IMR-90 (cell line): ENCODE measurements at regions not wholly inside any gene's neighbourhood (a gene's known extent, or its start where the extent isn't known, plus 50 kb on each side); places are given as distances from the start of the nearest gene placed in this dataset.
A peak's percentile ranks its signal among the peaks of the same experiment; 100 is the strongest.

Experiments used
- ATAC-seq: fragments of 200-7000 bp; cut with Tn5 transposase; 2 replicates; pipeline ENCODE4 v1.9.1; 2020; ENCODE audit warnings: low read depth, mild to moderate bottlenecking, moderate library complexity
- BruUV-seq: library from RNA; stranded (reverse); fragments of 400-500 nt; replicated peaks from 2 replicates; lab custom pipeline; 2021; lab: Mats Ljungman, UMichigan
- CTCF ChIA-PET: fragments of 300-600 bp; formaldehyde crosslinking; extraction: SDS; loops from one replicate; lab custom pipeline; 2021; ENCODE audit warnings: antibody characterized with exemption; lab: Yijun Ruan, JAX
- POLR2A ChIA-PET: fragments of 300-600 bp; sonication (Branson Sonifier 250); formaldehyde crosslinking; loops from one replicate; lab custom pipeline; 2022; ENCODE audit warnings: antibody characterized with exemption; ENCODE audit not compliant: unreplicated experiment; lab: Charles Lee
- DNase-seq: peaks from one replicate; pipeline ENCODE4 v3.0.0; 2013
- H2AFZ ChIP-seq: replicated peaks from 2 replicates; pipeline ENCODE3; 2013; ENCODE audit warnings: low read length, mild to moderate bottlenecking; ENCODE audit not compliant: poor library complexity
- H2AK5ac ChIP-seq: 2 replicates; pipeline ENCODE4 v1.6.1; 2013; ENCODE audit warnings: low read depth, low read length, inconsistent platforms
- H2AK9ac ChIP-seq: replicated peaks from 2 replicates; pipeline ENCODE3; 2013; ENCODE audit warnings: mild to moderate bottlenecking, low read depth, low read length, moderate library complexity; ENCODE audit not compliant: poor library complexity
- H2BK120ac ChIP-seq: 2 replicates; pipeline ENCODE4 v1.6.1; 2013; ENCODE audit warnings: low read depth, low read length, inconsistent platforms
- H2BK15ac ChIP-seq: 3 replicates; pipeline ENCODE4 v1.6.1; 2013; ENCODE audit warnings: low read depth, low read length, inconsistent platforms
- H2BK20ac ChIP-seq: 2 replicates; pipeline ENCODE4 v1.6.1; 2013; ENCODE audit warnings: low read depth, mild to moderate bottlenecking, inconsistent platforms, low read length, moderate library complexity
- H2BK5ac ChIP-seq: 2 replicates; pipeline ENCODE4 v1.6.1; 2013; ENCODE audit warnings: mild to moderate bottlenecking, low read depth, low read length, inconsistent platforms; ENCODE audit not compliant: poor library complexity, severe bottlenecking
- H3K14ac ChIP-seq: replicated peaks from 2 replicates; pipeline ENCODE4 v1.6.1; 2013; ENCODE audit warnings: low read depth, low read length, inconsistent platforms
- H3K18ac ChIP-seq: 2 replicates; pipeline ENCODE4 v1.6.1; 2013; ENCODE audit warnings: low read depth, low read length, control low read depth
- H3K23ac ChIP-seq: 2 replicates; pipeline ENCODE4 v1.6.1; 2013; ENCODE audit warnings: low read depth, low read length, inconsistent platforms
- H3K27ac ChIP-seq: 2 replicates; pipeline ENCODE4 v1.5.1; 2013; ENCODE audit warnings: mild to moderate bottlenecking, control low read depth, low read length; ENCODE audit not compliant: insufficient read depth
- H3K27me3 ChIP-seq: 2 replicates; pipeline ENCODE4 v1.6.1; 2013; ENCODE audit warnings: low read length; ENCODE audit not compliant: control insufficient read depth, insufficient read depth
- H3K36me3 ChIP-seq: 2 replicates; pipeline ENCODE4 v1.6.1; 2013; ENCODE audit warnings: low read length, mixed read lengths; ENCODE audit not compliant: control insufficient read depth, insufficient read depth
- H3K4ac ChIP-seq: 2 replicates; pipeline ENCODE4 v1.6.1; 2013; ENCODE audit warnings: low read depth, low read length, inconsistent platforms
- H3K4me1 ChIP-seq: 2 replicates; pipeline ENCODE4 v1.6.1; 2013; ENCODE audit warnings: low read length, mixed read lengths; ENCODE audit not compliant: control insufficient read depth, insufficient read depth
- H3K4me2 ChIP-seq: 2 replicates; pipeline ENCODE4 v1.6.1; 2013; ENCODE audit warnings: low read depth, mild to moderate bottlenecking, control low read depth, low read length, moderate library complexity
- H3K4me3 ChIP-seq: 2 replicates; pipeline ENCODE4 v1.5.1; 2013; ENCODE audit warnings: low read depth, mild to moderate bottlenecking, control low read depth, low read length, moderate library complexity; ENCODE audit not compliant: insufficient read depth
- H3K56ac ChIP-seq: 2 replicates; pipeline ENCODE4 v1.6.1; 2013; ENCODE audit warnings: low read length, inconsistent platforms; ENCODE audit not compliant: insufficient read depth; ENCODE audit errors: extremely low read depth
- H3K79me1 ChIP-seq, 2 experiments: 2 replicates each; pipeline ENCODE4 v1.6.1; 2013; ENCODE audit warnings: low read length in 2 of 2, inconsistent platforms in 1 of 2, low read depth in 1 of 2
- H3K9ac ChIP-seq: 2 replicates; pipeline ENCODE4 v1.6.1; 2013; ENCODE audit warnings: low read depth, low read length, control low read depth
- H3K9me1 ChIP-seq: 2 replicates; pipeline ENCODE4 v1.6.1; 2013; ENCODE audit warnings: low read length, inconsistent platforms; ENCODE audit not compliant: insufficient read depth
- H3K9me3 ChIP-seq: 2 replicates; pipeline ENCODE4 v1.6.1; 2013; ENCODE audit warnings: low read length; ENCODE audit not compliant: control insufficient read depth, insufficient read depth
- H4K20me1 ChIP-seq: 2 replicates; pipeline ENCODE4 v1.6.1; 2013; ENCODE audit warnings: low read length, inconsistent platforms; ENCODE audit not compliant: insufficient read depth
- H4K5ac ChIP-seq: 2 replicates; pipeline ENCODE4 v1.6.1; 2013; ENCODE audit warnings: mild to moderate bottlenecking, low read depth, low read length, control low read depth
- H4K8ac ChIP-seq, 2 experiments: 2 replicates each; pipeline ENCODE4 v1.6.1; 2013; ENCODE audit warnings: low read depth in 2 of 2, low read length in 2 of 2, control low read depth in 1 of 2, inconsistent platforms in 1 of 2
- H4K91ac ChIP-seq: 2 replicates; pipeline ENCODE4 v1.6.1; 2013; ENCODE audit warnings: low read depth, low read length, inconsistent platforms; ENCODE audit not compliant: insufficient read depth
- BHLHE40 ChIP-seq: fragments of 150-350 bp; IDR thresholded peaks from 2 replicates; pipeline ENCODE4 v1.6.1; 2016; ENCODE audit warnings: mild to moderate bottlenecking, low read depth, low read length
- CEBPB ChIP-seq: IDR thresholded peaks from 2 replicates; pipeline ENCODE4 v1.6.1; 2012; ENCODE audit warnings: low read depth, low read length, improper control_type of control experiment
- CHD1 ChIP-seq: IDR thresholded peaks from 2 replicates; pipeline ENCODE4 v1.6.1; 2012; ENCODE audit warnings: low read depth, low read length, improper control_type of control experiment
- CTCF ChIP-seq: conservative IDR thresholded peaks from 2 replicates; pipeline ENCODE4 v1.5.1; 2012; ENCODE audit warnings: mild to moderate bottlenecking, low read depth, low read length, improper control_type of control experiment
- ELK1 ChIP-seq: fragments of 150-350 bp; IDR thresholded peaks from 2 replicates; pipeline ENCODE4 v1.6.1; 2016; ENCODE audit warnings: low read depth, mild to moderate bottlenecking, low read length, moderate library complexity, borderline replicate concordance
- FOS ChIP-seq: fragments of 150-350 bp; IDR thresholded peaks from 2 replicates; pipeline ENCODE4 v1.6.1; 2016; ENCODE audit warnings: low read depth, low read length
- MAFK ChIP-seq: IDR thresholded peaks from 2 replicates; pipeline ENCODE4 v1.6.1; 2012; ENCODE audit warnings: low read depth, low read length, improper control_type of control experiment
- MAZ ChIP-seq: IDR thresholded peaks from 2 replicates; pipeline ENCODE4 v1.6.1; 2012; ENCODE audit warnings: low read depth, mild to moderate bottlenecking, low read length, improper control_type of control experiment, moderate library complexity, borderline replicate concordance
- MXI1 ChIP-seq: IDR thresholded peaks from 2 replicates; pipeline ENCODE4 v1.6.1; 2012; ENCODE audit warnings: low read depth, mild to moderate bottlenecking, low read length, moderate library complexity, borderline replicate concordance
- NFE2L2 ChIP-seq: fragments of 150-350 bp; IDR thresholded peaks from 2 replicates; pipeline ENCODE4 v1.6.1; 2016; ENCODE audit warnings: low read depth, mild to moderate bottlenecking, low read length
- POLR2A ChIP-seq: IDR thresholded peaks from 2 replicates; pipeline ENCODE4 v1.6.1; 2012; ENCODE audit warnings: mild to moderate bottlenecking, low read depth, low read length
- RAD21 ChIP-seq: IDR thresholded peaks from 2 replicates; pipeline ENCODE4 v1.6.1; 2012; ENCODE audit warnings: low read length, improper control_type of control experiment
- RCOR1 ChIP-seq: IDR thresholded peaks from 2 replicates; pipeline ENCODE4 v1.6.1; 2012; ENCODE audit warnings: mild to moderate bottlenecking, low read length, improper control_type of control experiment; ENCODE audit not compliant: insufficient replicate concordance
- RFX5 ChIP-seq: IDR thresholded peaks from 2 replicates; pipeline ENCODE4 v1.8.0; 2012; ENCODE audit warnings: low read depth, mild to moderate bottlenecking, low read length, moderate library complexity
- SMC3 ChIP-seq: fragments of 150-350 bp; IDR thresholded peaks from 2 replicates; pipeline ENCODE4 v1.6.1; 2016; ENCODE audit warnings: low read depth, mild to moderate bottlenecking, antibody characterized with exemption, low read length, moderate library complexity
- WGBS, 2 experiments: methylation state at CpG; one replicate each; pipeline versions ENCODE4 v1.1.5 to v1.1.7; 2013; ENCODE audit warnings: missing lambda C conversion rate in 2 of 2; ENCODE audit not compliant: insufficient read length in 1 of 2; ENCODE audit errors: extremely low coverage in 2 of 2; 5-methylcytosine and 5-hydroxymethylcytosine counted together
- dilution Hi-C: fragments of 300-500 bp; cut with HindIII; formaldehyde crosslinking; loops from one replicate; pipeline ENCODE4 v1.14.3; 2018; ENCODE audit warnings: low sequenced_read_pairs; ENCODE audit not compliant: unreplicated experiment
- in situ Hi-C: fragments of 300-500 bp; cut with MboI; formaldehyde crosslinking; loops from 3 replicates; pipeline ENCODE4 v1.14.3; 2019; ENCODE audit warnings: low sequenced_read_pairs, inconsistent platforms, mixed read lengths
- intact Hi-C: fragments of 100-400 bp; cut with micrococcal nuclease; formaldehyde crosslinking; loops from 2 replicates; pipeline ENCODE4 v1.10.0; 2022
- TF ChIP-seq, protein P1 (sequence below): fragments of 150-350 bp; IDR thresholded peaks from 2 replicates; pipeline ENCODE4 v1.6.1; 2017; ENCODE audit warnings: mild to moderate bottlenecking, antibody characterized with exemption, low read length, low read depth

- no peak overlapping the region for H4K91ac ChIP-seq
- CTCF ChIA-PET = no interaction called here
- no peak overlapping the region for H3K4me2 ChIP-seq
- no peaks in the 10 kb centered on the region for H4K20me1 ChIP-seq
- H3K14ac ChIP-seq = no peak overlapping the region
- no CpG with 5 or more reads among the region's 3 CpGs for WGBS, 2 experiments
- H3K27ac ChIP-seq = no peak overlapping the region
- POLR2A ChIA-PET = no interaction called here
- no peak overlapping the region for H4K8ac ChIP-seq
- H2BK15ac ChIP-seq = no peak overlapping the region
- H2BK20ac ChIP-seq = no peak overlapping the region
- H3K27me3 ChIP-seq = no peaks in the 10 kb centered on the region
- no peaks in the 10 kb centered on the region for H3K79me1 ChIP-seq
- ATAC-seq = no peak
- in situ Hi-C loops = no loop called here
- TF ChIP-seq BHLHE40 (no peak), MXI1 (no peak), ELK1 (no peak), CEBPB (no peak), MAFK (no peak), RFX5 (no peak), NFE2L2 (no peak), RCOR1 (no peak), SMC3 (no peak), CTCF (no peak), FOS (no peak), MAZ (no peak), POLR2A (no peak), CHD1 (no peak), RAD21 (no peak)
- TF ChIP-seq, protein P1, sequence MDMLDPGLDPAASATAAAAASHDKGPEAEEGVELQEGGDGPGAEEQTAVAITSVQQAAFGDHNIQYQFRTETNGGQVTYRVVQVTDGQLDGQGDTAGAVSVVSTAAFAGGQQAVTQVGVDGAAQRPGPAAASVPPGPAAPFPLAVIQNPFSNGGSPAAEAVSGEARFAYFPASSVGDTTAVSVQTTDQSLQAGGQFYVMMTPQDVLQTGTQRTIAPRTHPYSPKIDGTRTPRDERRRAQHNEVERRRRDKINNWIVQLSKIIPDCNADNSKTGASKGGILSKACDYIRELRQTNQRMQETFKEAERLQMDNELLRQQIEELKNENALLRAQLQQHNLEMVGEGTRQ = no peak
- no peaks in the 10 kb centered on the region for H3K4me1 ChIP-seq
- H2AK5ac ChIP-seq = no peak overlapping the region
- H3K9me1 ChIP-seq = no peaks in the 10 kb centered on the region
- H3K4ac ChIP-seq = no peak overlapping the region
- H3K4me3 ChIP-seq = no peak overlapping the region
- no peaks in the 10 kb centered on the region for H3K36me3 ChIP-seq
- intact Hi-C loops = no loop called here
- no peak overlapping the region for H4K5ac ChIP-seq
- no peak overlapping the region for H3K9ac ChIP-seq
- no peak overlapping the region for H2AK9ac ChIP-seq
- DNase-seq = no peak
- H2AFZ ChIP-seq = peak overlapping the region; percentile 23
- no peak overlapping the region for H2BK120ac ChIP-seq
- H3K18ac ChIP-seq = no peak overlapping the region
- BruUV-seq = no TSS peak
- dilution Hi-C loops = no loop called here
- no peak overlapping the region for H2BK5ac ChIP-seq
- no peak overlapping the region; the same call in 1 of the 2 replicates for H3K56ac ChIP-seq
- H3K23ac ChIP-seq = no peak overlapping the region
- no peaks in the 10 kb centered on the region for H3K9me3 ChIP-seq
Observed at GRCh38 chr2:196555161-196555560, 84.4 kb upstream of the CCDC150 start.
